ENCODE measurements at regions not wholly inside any gene's neighbourhood (a gene's known extent, or its start where the extent isn't known, plus 50 kb on each side); places are given as distances from the start of the nearest gene placed in this dataset.

GRCh38 chr3:95311272-95311671, 1248.4 kb downstream of the NSUN3 start:
- no peak for TF ChIP-seq CTCF (IDR thresholded peaks at IDR 0.05; ENCODE audit: unreplicated experiment)
- DNase-seq (ENCODE audit: low spot score, unreplicated experiment) = no peak
- Mint-ChIP-seq H3K4me1 (ENCODE audit: low read depth) (no peaks in the 10 kb centered on the region), H3K9me3 (ENCODE audit: low read depth) (peaks cover 11% of the 10 kb centered on the region), H3K27ac (no peak overlapping the region), H3K27me3 (no peaks in the 10 kb centered on the region), H3K36me3 (ENCODE audit: insufficient read depth) (peaks cover 3% of the 10 kb centered on the region), H3K4me3 (ENCODE audit: low read depth) (no peak overlapping the region)

DNA sequence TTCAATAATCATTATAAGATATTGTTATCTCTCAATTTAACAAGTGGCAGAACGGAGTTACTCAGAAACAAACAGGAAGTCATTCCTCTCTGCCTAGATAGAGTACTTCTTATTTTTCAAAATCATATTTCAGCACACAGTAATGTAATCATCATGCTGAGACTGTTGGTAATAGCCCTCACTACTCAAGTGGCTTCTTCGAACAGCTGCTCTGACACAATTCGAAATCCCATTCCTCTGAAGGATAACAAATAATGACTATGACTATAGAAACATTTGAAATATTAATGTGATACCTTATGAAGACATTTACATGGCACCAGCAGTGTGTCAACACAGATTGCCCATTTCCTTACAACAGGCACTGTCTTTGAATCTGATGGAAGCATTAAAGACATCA, 1249.8 kb downstream of the NSUN3 start:
- Mint-ChIP-seq H3K9me3 (ENCODE audit: low read depth) (peaks cover 15% of the 10 kb centered on the region), H3K4me3 (ENCODE audit: low read depth) (no peak overlapping the region), H3K36me3 (ENCODE audit: insufficient read depth) (peaks cover 3% of the 10 kb centered on the region), H3K27me3 (no peaks in the 10 kb centered on the region), H3K27ac (no peak overlapping the region), H3K4me1 (ENCODE audit: low read depth) (no peaks in the 10 kb centered on the region)
- DNase-seq (ENCODE audit: low spot score, unreplicated experiment) = no peak
- no peak for TF ChIP-seq CTCF (IDR thresholded peaks at IDR 0.05; ENCODE audit: unreplicated experiment)

- H3K27ac Mint-ChIP-seq = no peak overlapping the region
- no peak overlapping the region for H3K4me3 Mint-ChIP-seq (ENCODE audit: low read depth)
- no peaks in the 10 kb centered on the region for H3K27me3 Mint-ChIP-seq
- no peak for DNase-seq (ENCODE audit: low spot score, unreplicated experiment)
- peaks cover 11% of the 10 kb centered on the region for H3K4me1 Mint-ChIP-seq (ENCODE audit: low read depth)
- H3K9me3 Mint-ChIP-seq (ENCODE audit: low read depth) = peaks cover 24% of the 10 kb centered on the region
- H3K36me3 Mint-ChIP-seq (ENCODE audit: insufficient read depth) = peaks cover 4% of the 10 kb centered on the region
- no peak for TF ChIP-seq CTCF (IDR thresholded peaks at IDR 0.05; ENCODE audit: unreplicated experiment)
Measured at GRCh38 chr3:95319921-95320494, 1257.1 kb downstream of the NSUN3 start.

DNA sequence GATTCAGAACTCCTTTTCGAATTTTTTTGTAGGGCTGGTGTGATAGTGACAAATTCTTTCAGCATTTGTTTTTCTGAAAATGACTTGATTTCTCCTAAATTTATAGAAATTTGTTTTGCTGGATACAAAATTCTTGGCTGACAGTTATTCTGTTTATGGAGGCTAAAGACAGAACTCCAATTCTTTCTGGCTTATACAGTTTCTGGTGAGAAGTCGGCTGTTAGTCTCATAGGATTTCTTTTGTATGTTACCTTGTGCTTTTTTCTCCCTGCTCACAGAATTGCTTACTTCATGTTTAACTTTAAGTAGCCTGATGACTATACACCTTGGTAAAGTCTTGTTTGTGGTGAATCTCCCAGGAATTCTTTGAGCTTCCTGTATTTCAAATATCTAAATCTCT, 1264.6 kb downstream of the NSUN3 start:
- no peak for DNase-seq (ENCODE audit: low spot score, unreplicated experiment)
- TF ChIP-seq CTCF (IDR thresholded peaks at IDR 0.05; ENCODE audit: unreplicated experiment) = no peak
- no peaks in the 10 kb centered on the region for H3K4me1 Mint-ChIP-seq (ENCODE audit: low read depth)
- H3K36me3 Mint-ChIP-seq (ENCODE audit: insufficient read depth) = peaks cover 9% of the 10 kb centered on the region
- no peak overlapping the region for H3K27ac Mint-ChIP-seq
- H3K27me3 Mint-ChIP-seq = no peaks in the 10 kb centered on the region
- no peak overlapping the region for H3K4me3 Mint-ChIP-seq (ENCODE audit: low read depth)
- H3K9me3 Mint-ChIP-seq (ENCODE audit: low read depth) = peaks cover 40% of the 10 kb centered on the region

GRCh38 chr3:95333826-95334225, 1271.0 kb downstream of the NSUN3 start:
- Mint-ChIP-seq H3K4me1 (ENCODE audit: low read depth) (peaks cover 7% of the 10 kb centered on the region), H3K27ac (no peak overlapping the region), H3K9me3 (ENCODE audit: low read depth) (peaks cover 16% of the 10 kb centered on the region), H3K4me3 (ENCODE audit: low read depth) (no peak overlapping the region), H3K27me3 (no peaks in the 10 kb centered on the region), H3K36me3 (ENCODE audit: insufficient read depth) (no peaks in the 10 kb centered on the region)
- DNase-seq (ENCODE audit: low spot score, unreplicated experiment) = no peak
- no peak for TF ChIP-seq CTCF (IDR thresholded peaks at IDR 0.05; ENCODE audit: unreplicated experiment)

All from progenitor cell of endocrine pancreas (in vitro differentiated cells).